ENCODE measurements at regions not wholly inside any gene's neighbourhood (a gene's known extent, or its start where the extent isn't known, plus 50 kb on each side); places are given as distances from the start of the nearest gene placed in this dataset.

DNA sequence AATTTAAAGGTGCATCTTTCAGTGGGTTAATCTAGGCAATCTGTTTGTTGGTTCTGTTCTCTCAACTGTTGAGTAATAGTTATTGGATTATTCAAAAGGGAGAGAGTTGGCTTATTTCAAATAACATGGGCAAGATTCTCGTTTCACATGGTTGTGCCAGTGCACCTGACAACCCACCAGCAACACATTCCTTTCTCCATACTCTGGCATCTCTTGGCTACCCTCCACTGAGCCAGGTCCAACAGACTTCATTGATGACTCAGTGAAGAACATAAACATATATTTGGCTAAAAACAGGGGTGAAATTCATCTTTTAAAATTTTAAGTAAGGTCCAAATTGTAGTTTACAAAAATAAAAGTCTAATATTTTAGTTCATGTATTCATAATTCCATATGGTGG, 967.2 kb downstream of the RPA4 start:
- TF ChIP-seq EGR1 (IDR thresholded peaks at IDR 0.05): no peak
- TF ChIP-seq FOXM1 (IDR thresholded peaks at IDR 0.05; ENCODE audit: borderline replicate concordance, low read depth): no peak
- TF ChIP-seq CREB1 (IDR thresholded peaks at IDR 0.05; ENCODE audit: low read depth): no peak
- no peak for TF ChIP-seq RAD21 (IDR thresholded peaks at IDR 0.05; ENCODE audit: low read depth)
- no peak for TF ChIP-seq TEAD4 (IDR thresholded peaks at IDR 0.05)
- no peak for TF ChIP-seq EP300 (IDR thresholded peaks at IDR 0.05; ENCODE audit: borderline replicate concordance)
- no peak for TF ChIP-seq ZBTB7A (IDR thresholded peaks at IDR 0.05; ENCODE audit: low read depth)
- no peak for TF ChIP-seq TCF12 (IDR thresholded peaks at IDR 0.05; ENCODE audit: low read depth)
- TF ChIP-seq, protein P1, sequence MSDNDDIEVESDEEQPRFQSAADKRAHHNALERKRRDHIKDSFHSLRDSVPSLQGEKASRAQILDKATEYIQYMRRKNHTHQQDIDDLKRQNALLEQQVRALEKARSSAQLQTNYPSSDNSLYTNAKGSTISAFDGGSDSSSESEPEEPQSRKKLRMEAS (IDR thresholded peaks at IDR 0.05): no peak
- TF ChIP-seq CEBPB (IDR thresholded peaks at IDR 0.05): no peak
- no peak for TF ChIP-seq NFIC (IDR thresholded peaks at IDR 0.05)
- TF ChIP-seq, protein P2, sequence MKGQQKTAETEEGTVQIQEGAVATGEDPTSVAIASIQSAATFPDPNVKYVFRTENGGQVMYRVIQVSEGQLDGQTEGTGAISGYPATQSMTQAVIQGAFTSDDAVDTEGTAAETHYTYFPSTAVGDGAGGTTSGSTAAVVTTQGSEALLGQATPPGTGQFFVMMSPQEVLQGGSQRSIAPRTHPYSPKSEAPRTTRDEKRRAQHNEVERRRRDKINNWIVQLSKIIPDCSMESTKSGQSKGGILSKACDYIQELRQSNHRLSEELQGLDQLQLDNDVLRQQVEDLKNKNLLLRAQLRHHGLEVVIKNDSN (IDR thresholded peaks at IDR 0.05): no peak
- no peak for TF ChIP-seq YY1 (IDR thresholded peaks at IDR 0.05; ENCODE audit: low read depth)
- TF ChIP-seq TAF1 (IDR thresholded peaks at IDR 0.05; ENCODE audit: low read depth): no peak
- TF ChIP-seq, protein P3, sequence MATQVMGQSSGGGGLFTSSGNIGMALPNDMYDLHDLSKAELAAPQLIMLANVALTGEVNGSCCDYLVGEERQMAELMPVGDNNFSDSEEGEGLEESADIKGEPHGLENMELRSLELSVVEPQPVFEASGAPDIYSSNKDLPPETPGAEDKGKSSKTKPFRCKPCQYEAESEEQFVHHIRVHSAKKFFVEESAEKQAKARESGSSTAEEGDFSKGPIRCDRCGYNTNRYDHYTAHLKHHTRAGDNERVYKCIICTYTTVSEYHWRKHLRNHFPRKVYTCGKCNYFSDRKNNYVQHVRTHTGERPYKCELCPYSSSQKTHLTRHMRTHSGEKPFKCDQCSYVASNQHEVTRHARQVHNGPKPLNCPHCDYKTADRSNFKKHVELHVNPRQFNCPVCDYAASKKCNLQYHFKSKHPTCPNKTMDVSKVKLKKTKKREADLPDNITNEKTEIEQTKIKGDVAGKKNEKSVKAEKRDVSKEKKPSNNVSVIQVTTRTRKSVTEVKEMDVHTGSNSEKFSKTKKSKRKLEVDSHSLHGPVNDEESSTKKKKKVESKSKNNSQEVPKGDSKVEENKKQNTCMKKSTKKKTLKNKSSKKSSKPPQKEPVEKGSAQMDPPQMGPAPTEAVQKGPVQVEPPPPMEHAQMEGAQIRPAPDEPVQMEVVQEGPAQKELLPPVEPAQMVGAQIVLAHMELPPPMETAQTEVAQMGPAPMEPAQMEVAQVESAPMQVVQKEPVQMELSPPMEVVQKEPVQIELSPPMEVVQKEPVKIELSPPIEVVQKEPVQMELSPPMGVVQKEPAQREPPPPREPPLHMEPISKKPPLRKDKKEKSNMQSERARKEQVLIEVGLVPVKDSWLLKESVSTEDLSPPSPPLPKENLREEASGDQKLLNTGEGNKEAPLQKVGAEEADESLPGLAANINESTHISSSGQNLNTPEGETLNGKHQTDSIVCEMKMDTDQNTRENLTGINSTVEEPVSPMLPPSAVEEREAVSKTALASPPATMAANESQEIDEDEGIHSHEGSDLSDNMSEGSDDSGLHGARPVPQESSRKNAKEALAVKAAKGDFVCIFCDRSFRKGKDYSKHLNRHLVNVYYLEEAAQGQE (IDR thresholded peaks at IDR 0.05; ENCODE audit: low read depth): no peak

DNA sequence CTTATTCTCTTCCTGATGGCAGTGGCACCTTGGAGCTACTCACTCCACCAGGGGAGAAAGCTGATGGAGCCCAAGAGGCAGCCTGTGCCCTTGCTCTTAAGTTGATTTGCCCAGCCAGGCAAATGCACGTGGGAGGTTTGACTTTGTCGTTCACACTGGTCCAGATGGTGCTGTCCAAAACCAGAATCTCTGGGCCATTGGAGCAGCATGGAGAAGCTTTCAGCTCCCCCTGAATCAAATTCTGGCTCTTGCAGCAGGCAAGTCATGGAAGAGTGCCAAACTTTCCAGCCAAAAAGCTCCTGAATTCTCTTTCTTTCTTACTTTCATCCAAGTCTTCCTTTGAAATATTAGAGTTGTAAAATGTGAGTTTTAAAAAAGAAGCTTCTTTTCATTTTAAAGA, 970.4 kb downstream of the RPA4 start:
- TF ChIP-seq TCF12 (IDR thresholded peaks at IDR 0.05; ENCODE audit: low read depth) (no peak), EGR1 (IDR thresholded peaks at IDR 0.05) (no peak), NFIC (IDR thresholded peaks at IDR 0.05) (no peak), TAF1 (IDR thresholded peaks at IDR 0.05; ENCODE audit: low read depth) (no peak)
- TF ChIP-seq, protein P3 (IDR thresholded peaks at IDR 0.05; ENCODE audit: low read depth): no peak

DNA sequence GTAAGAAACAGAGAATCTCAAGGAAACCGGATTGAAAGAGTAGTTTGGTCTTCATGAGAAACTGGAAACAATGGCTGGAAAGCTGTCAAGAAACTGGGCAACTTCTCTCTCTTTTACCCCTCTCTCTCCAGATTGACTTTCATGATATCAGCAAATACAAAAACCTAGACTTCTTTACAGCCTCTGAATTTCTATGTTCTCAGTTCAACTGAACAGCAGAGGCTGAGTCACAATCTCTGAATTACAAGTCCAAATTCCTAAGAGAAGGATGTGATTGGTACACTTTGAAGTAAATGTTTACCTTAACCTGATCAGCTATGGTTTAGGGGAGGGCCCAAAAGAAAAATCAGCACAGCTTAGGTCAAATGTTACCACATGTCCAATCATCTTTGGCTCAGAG, 974.9 kb downstream of the RPA4 start:
- TF ChIP-seq, protein P3 (IDR thresholded peaks at IDR 0.05; ENCODE audit: low read depth): no peak
- TF ChIP-seq ZBTB7A (IDR thresholded peaks at IDR 0.05; ENCODE audit: low read depth) (no peak), YY1 (IDR thresholded peaks at IDR 0.05; ENCODE audit: low read depth) (no peak), EGR1 (IDR thresholded peaks at IDR 0.05) (no peak), TEAD4 (IDR thresholded peaks at IDR 0.05) (no peak), RAD21 (IDR thresholded peaks at IDR 0.05; ENCODE audit: low read depth) (no peak), CREB1 (IDR thresholded peaks at IDR 0.05; ENCODE audit: low read depth) (no peak), EP300 (IDR thresholded peaks at IDR 0.05; ENCODE audit: borderline replicate concordance) (no peak), TCF12 (IDR thresholded peaks at IDR 0.05; ENCODE audit: low read depth) (no peak)
- TF ChIP-seq, protein P1 (IDR thresholded peaks at IDR 0.05): no peak
- TF ChIP-seq, protein P2 (IDR thresholded peaks at IDR 0.05): no peak

DNA sequence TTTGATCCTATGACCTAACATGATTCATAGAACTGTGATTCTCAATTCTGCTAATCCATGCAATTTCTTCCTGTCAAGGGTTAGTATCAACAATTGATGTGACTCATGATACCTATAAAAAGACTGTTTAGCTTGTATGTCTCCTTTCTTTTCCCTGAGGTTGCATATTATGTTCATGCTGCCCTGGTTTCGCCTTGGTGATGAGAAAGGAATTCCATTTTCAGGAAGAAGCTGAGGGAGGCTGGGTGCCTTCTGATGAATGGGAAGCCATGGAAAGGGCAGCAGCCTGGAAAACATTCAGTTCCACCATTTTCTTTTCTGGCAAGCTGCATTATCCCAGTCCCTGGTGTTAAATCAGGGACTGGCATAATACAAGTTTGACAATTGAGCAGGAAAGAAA, 976.5 kb downstream of the RPA4 start:
- no peak for TF ChIP-seq NFIC (IDR thresholded peaks at IDR 0.05)
- TF ChIP-seq EP300 (IDR thresholded peaks at IDR 0.05; ENCODE audit: borderline replicate concordance): no peak
- TF ChIP-seq, protein P2 (IDR thresholded peaks at IDR 0.05): no peak
- TF ChIP-seq, protein P3 (IDR thresholded peaks at IDR 0.05; ENCODE audit: low read depth): no peak
- TF ChIP-seq TAF1 (IDR thresholded peaks at IDR 0.05; ENCODE audit: low read depth): no peak
- TF ChIP-seq TEAD4 (IDR thresholded peaks at IDR 0.05): no peak
- no peak for TF ChIP-seq CREB1 (IDR thresholded peaks at IDR 0.05; ENCODE audit: low read depth)

Measured in Ishikawa (cell line).